ENCODE measurements at regions not wholly inside any gene's neighbourhood (a gene's known extent, or its start where the extent isn't known, plus 50 kb on each side); places are given as distances from the start of the nearest gene placed in this dataset.
"Not testable (repeated sequence)": the region's sequence is repeated elsewhere in the genome, so short reads cannot be mapped to it uniquely, and the experiment has no call there.

GRCh38 chr5:104903941-104904340, 1341.4 kb upstream of the NUDT12 start:
- no peaks in the 10 kb centered on the region for H3K4me1 Mint-ChIP-seq
- ChIA-PET CTCF (no interaction called here), POLR2A (no interaction called here)

GRCh38 chr5:104891596-104891995, 1329.0 kb upstream of the NUDT12 start:
- ChIA-PET CTCF (no interaction called here), POLR2A (no interaction called here)
- no peak overlapping the region for H3K4me3 ChIP-seq (ENCODE audit: control insufficient read depth in 1 of 2, extremely low read depth in 1 of 2, low read length in 1 of 2)
- DNase-seq, result no peak
- Mint-ChIP-seq H3K4me3 (no peak overlapping the region), H3K4me1 (no peaks in the 10 kb centered on the region), H3K9me3 (peaks cover 0 to 8% (median 7%) of the 10 kb centered on the region in 3 donors), H3K36me3 (no peaks in the 10 kb centered on the region), H3K27ac (no peak overlapping the region), H3K27me3 (no peaks in the 10 kb centered on the region)
- WGBS (ENCODE audit: insufficient coverage), result 80% methylated on average over 1 of the region's 3 CpGs
- no peaks in the 10 kb centered on the region for H3K36me3 ChIP-seq (ENCODE audit: control insufficient read depth in 2 of 2, extremely low read depth in 1 of 2, insufficient read depth in 1 of 2, low read length in 1 of 2)
- no peaks in the 10 kb centered on the region for H3K27me3 ChIP-seq (replicated peaks in 1 of 2; ENCODE audit: control insufficient read depth in 2 of 2, extremely low read depth in 1 of 2, insufficient read depth in 2 of 2, low read length in 1 of 2)
- H3K27ac ChIP-seq (ENCODE audit: low read length), result no peak overlapping the region
- ATAC-seq (replicated peaks in 1 of 4), result no peak
- H3K9me3 ChIP-seq, result no peaks in the 10 kb centered on the region
- H3K4me1 ChIP-seq (ENCODE audit: control insufficient read depth in 1 of 2, extremely low read depth in 1 of 2, insufficient read depth in 2 of 2, low read length in 2 of 2), result no peaks in the 10 kb centered on the region

More at GRCh38 chr5:104903941-104904340, 1341.4 kb upstream of the NUDT12 start:
- Histone ChIP-seq H3K27ac (ENCODE audit: low read length) (no peak overlapping the region), H3K4me1 (ENCODE audit: control insufficient read depth in 1 of 2, extremely low read depth in 1 of 2, insufficient read depth in 2 of 2, low read length in 2 of 2) (no peaks in the 10 kb centered on the region), H3K4me3 (ENCODE audit: control insufficient read depth in 1 of 2, extremely low read depth in 1 of 2, low read length in 1 of 2) (no peak overlapping the region), H3K36me3 (ENCODE audit: control insufficient read depth in 2 of 2, extremely low read depth in 1 of 2, insufficient read depth in 1 of 2, low read length in 1 of 2) (no peaks in the 10 kb centered on the region), H3K9me3 (no peaks in the 10 kb centered on the region), H3K27me3 (replicated peaks in 1 of 2; ENCODE audit: control insufficient read depth in 2 of 2, extremely low read depth in 1 of 2, insufficient read depth in 2 of 2, low read length in 1 of 2) (no peaks in the 10 kb centered on the region)
- ATAC-seq (replicated peaks in 1 of 4) (no peak), DNase-seq (no peak)
- Mint-ChIP-seq H3K36me3 (no peaks in the 10 kb centered on the region), H3K27me3 (no peaks in the 10 kb centered on the region), H3K27ac (no peak overlapping the region), H3K4me3 (no peak overlapping the region), H3K9me3 (peaks cover 7 to 10% (median 10%) of the 10 kb centered on the region in 3 donors)
- no CpG with 5 or more reads among the region's 2 CpGs for WGBS (ENCODE audit: insufficient coverage)

- Histone ChIP-seq H3K4me1 (ENCODE audit: control insufficient read depth in 1 of 2, extremely low read depth in 1 of 2, insufficient read depth in 2 of 2, low read length in 2 of 2) (no peaks in the 10 kb centered on the region), H3K9me3 (no peaks in the 10 kb centered on the region), H3K27me3 (replicated peaks in 1 of 2; ENCODE audit: control insufficient read depth in 2 of 2, extremely low read depth in 1 of 2, insufficient read depth in 2 of 2, low read length in 1 of 2) (no peaks in the 10 kb centered on the region), H3K27ac (ENCODE audit: low read length) (no peak overlapping the region), H3K4me3 (ENCODE audit: control insufficient read depth in 1 of 2, extremely low read depth in 1 of 2, low read length in 1 of 2) (no peak overlapping the region), H3K36me3 (ENCODE audit: control insufficient read depth in 2 of 2, extremely low read depth in 1 of 2, insufficient read depth in 1 of 2, low read length in 1 of 2) (no peaks in the 10 kb centered on the region)
- Mint-ChIP-seq H3K4me1 (no peaks in the 10 kb centered on the region), H3K4me3 (no peak overlapping the region), H3K36me3 (no peaks in the 10 kb centered on the region), H3K27ac (no peak overlapping the region), H3K27me3 (no peaks in the 10 kb centered on the region), H3K9me3 (peaks cover 6 to 7% (median 6%) of the 10 kb centered on the region in 3 donors)
- DNase-seq (no peak), ATAC-seq (replicated peaks in 1 of 4) (no peak)
- ChIA-PET POLR2A (no interaction called here), CTCF (no interaction called here)
- no CpG with 5 or more reads among the region's 1 CpG for WGBS (ENCODE audit: insufficient coverage)
Observed at GRCh38 chr5:104890767-104891166, 1328.2 kb upstream of the NUDT12 start.

- WGBS (ENCODE audit: insufficient coverage), result no CpG with 5 or more reads among the region's 4 CpGs
- Histone ChIP-seq H3K9me3 (peaks cover 4% of the 10 kb centered on the region), H3K4me1 (ENCODE audit: control insufficient read depth in 1 of 2, extremely low read depth in 1 of 2, insufficient read depth in 2 of 2, low read length in 2 of 2) (no peaks in the 10 kb centered on the region), H3K27me3 (replicated peaks in 1 of 2; ENCODE audit: control insufficient read depth in 2 of 2, extremely low read depth in 1 of 2, insufficient read depth in 2 of 2, low read length in 1 of 2) (no peaks in the 10 kb centered on the region), H3K36me3 (ENCODE audit: control insufficient read depth in 2 of 2, extremely low read depth in 1 of 2, insufficient read depth in 1 of 2, low read length in 1 of 2) (no peaks in the 10 kb centered on the region), H3K27ac (ENCODE audit: low read length) (no peak overlapping the region), H3K4me3 (ENCODE audit: control insufficient read depth in 1 of 2, extremely low read depth in 1 of 2, low read length in 1 of 2) (no peak overlapping the region)
- DNase-seq (no peak), ATAC-seq (replicated peaks in 1 of 4) (no peak)
- Mint-ChIP-seq H3K4me3 (no peak overlapping the region), H3K9me3 (peaks cover 0 to 4% (median 0%) of the 10 kb centered on the region in 3 donors), H3K4me1 (no peaks in the 10 kb centered on the region), H3K27ac (no peak overlapping the region), H3K27me3 (no peaks in the 10 kb centered on the region), H3K36me3 (no peaks in the 10 kb centered on the region)
- CTCF ChIA-PET, result no interaction called here
- POLR2A ChIA-PET, result no interaction called here
Observed at GRCh38 chr5:104859437-104859836, 1296.8 kb upstream of the NUDT12 start.

GRCh38 chr5:104852099-104852498, 1289.5 kb upstream of the NUDT12 start:
- H3K36me3 ChIP-seq (ENCODE audit: control insufficient read depth in 2 of 2, extremely low read depth in 1 of 2, insufficient read depth in 1 of 2, low read length in 1 of 2); H3K4me3 ChIP-seq (ENCODE audit: control insufficient read depth in 1 of 2, extremely low read depth in 1 of 2, low read length in 1 of 2); H3K27ac ChIP-seq (ENCODE audit: low read length); ATAC-seq (replicated peaks in 1 of 4); H3K27me3 ChIP-seq (replicated peaks in 1 of 2; ENCODE audit: control insufficient read depth in 2 of 2, extremely low read depth in 1 of 2, insufficient read depth in 2 of 2, low read length in 1 of 2); H3K4me1 Mint-ChIP-seq; POLR2A ChIA-PET; H3K4me1 ChIP-seq (ENCODE audit: control insufficient read depth in 1 of 2, extremely low read depth in 1 of 2, insufficient read depth in 2 of 2, low read length in 2 of 2); H3K9me3 ChIP-seq; DNase-seq; H3K4me3 Mint-ChIP-seq; H3K27ac Mint-ChIP-seq; CTCF ChIA-PET; H3K27me3 Mint-ChIP-seq; H3K36me3 Mint-ChIP-seq: not testable (repeated sequence)
- no CpG with 5 or more reads among the region's 5 CpGs for WGBS (ENCODE audit: insufficient coverage)
- H3K9me3 Mint-ChIP-seq, result peaks cover 12 to 20% (median 19%) of the 10 kb centered on the region in 3 donors

GRCh38 chr5:104845541-104845940, 1283.0 kb upstream of the NUDT12 start:
- Mint-ChIP-seq H3K4me3 (no peak overlapping the region), H3K27ac (no peak overlapping the region), H3K27me3 (no peaks in the 10 kb centered on the region), H3K36me3 (no peaks in the 10 kb centered on the region), H3K4me1 (no peaks in the 10 kb centered on the region), H3K9me3 (peaks cover 0 to 10% (median 4%) of the 10 kb centered on the region in 3 donors)
- POLR2A ChIA-PET, result no interaction called here
- H3K9me3 ChIP-seq, result no peaks in the 10 kb centered on the region
- H3K27me3 ChIP-seq (replicated peaks in 1 of 2; ENCODE audit: control insufficient read depth in 2 of 2, extremely low read depth in 1 of 2, insufficient read depth in 2 of 2, low read length in 1 of 2), result no peaks in the 10 kb centered on the region
- WGBS (ENCODE audit: insufficient coverage), result 47% methylated on average over 2 of the region's 4 CpGs
- no peak for DNase-seq
- no peak overlapping the region for H3K4me3 ChIP-seq (ENCODE audit: control insufficient read depth in 1 of 2, extremely low read depth in 1 of 2, low read length in 1 of 2)
- H3K27ac ChIP-seq (ENCODE audit: low read length), result no peak overlapping the region
- H3K4me1 ChIP-seq (ENCODE audit: control insufficient read depth in 1 of 2, extremely low read depth in 1 of 2, insufficient read depth in 2 of 2, low read length in 2 of 2), result no peaks in the 10 kb centered on the region
- ATAC-seq (replicated peaks in 1 of 4), result no peak
- CTCF ChIA-PET, result no interaction called here
- H3K36me3 ChIP-seq (ENCODE audit: control insufficient read depth in 2 of 2, extremely low read depth in 1 of 2, insufficient read depth in 1 of 2, low read length in 1 of 2), result no peaks in the 10 kb centered on the region

GRCh38 chr5:104843822-104844221, 1281.2 kb upstream of the NUDT12 start:
- Mint-ChIP-seq H3K9me3 (peaks cover 0 to 5% (median 0%) of the 10 kb centered on the region in 3 donors), H3K27ac (no peak overlapping the region), H3K4me1 (no peaks in the 10 kb centered on the region), H3K4me3 (no peak overlapping the region), H3K27me3 (no peaks in the 10 kb centered on the region), H3K36me3 (no peaks in the 10 kb centered on the region)
- CTCF ChIA-PET, result no interaction called here
- Histone ChIP-seq H3K9me3 (no peaks in the 10 kb centered on the region), H3K4me1 (ENCODE audit: control insufficient read depth in 1 of 2, extremely low read depth in 1 of 2, insufficient read depth in 2 of 2, low read length in 2 of 2) (no peaks in the 10 kb centered on the region), H3K27ac (ENCODE audit: low read length) (no peak overlapping the region), H3K27me3 (replicated peaks in 1 of 2; ENCODE audit: control insufficient read depth in 2 of 2, extremely low read depth in 1 of 2, insufficient read depth in 2 of 2, low read length in 1 of 2) (no peaks in the 10 kb centered on the region), H3K4me3 (ENCODE audit: control insufficient read depth in 1 of 2, extremely low read depth in 1 of 2, low read length in 1 of 2) (no peak overlapping the region), H3K36me3 (ENCODE audit: control insufficient read depth in 2 of 2, extremely low read depth in 1 of 2, insufficient read depth in 1 of 2, low read length in 1 of 2) (no peaks in the 10 kb centered on the region)
- ATAC-seq (replicated peaks in 1 of 4) (no peak), DNase-seq (no peak)
- POLR2A ChIA-PET, result no interaction called here
- WGBS (ENCODE audit: insufficient coverage), result 10% methylated on average over 2 of the region's 2 CpGs

All from T-cell (primary cell).